Panc1 (cell line): ENCODE measurements at regions not wholly inside any gene's neighbourhood (a gene's known extent, or its start where the extent isn't known, plus 50 kb on each side); places are given as distances from the start of the nearest gene placed in this dataset.
"Not testable (repeated sequence)": the region's sequence is repeated elsewhere in the genome, so short reads cannot be mapped to it uniquely, and the experiment has no call there.

Experiments used
- ATAC-seq: fragments of 200-7000 bp; cut with Tn5 transposase; 2 replicates; pipeline ENCODE4 v1.9.1; 2020; ENCODE audit warnings: mild to moderate bottlenecking, moderate library complexity
- BruUV-seq: library from RNA; stranded (reverse); fragments of 400-500 nt; replicated peaks from 2 replicates; lab custom pipeline; 2021; lab: Mats Ljungman, UMichigan
- CTCF ChIA-PET: fragments of 300-600 bp; sonication (Branson Sonifier 250); formaldehyde crosslinking; loops from one replicate; lab custom pipeline; 2022; ENCODE audit warnings: antibody characterized with exemption; lab: Charles Lee
- POLR2A ChIA-PET: fragments of 300-600 bp; sonication (Branson Sonifier 250); formaldehyde crosslinking; loops from one replicate; lab custom pipeline; 2022; ENCODE audit warnings: antibody characterized with exemption; lab: Charles Lee
- DNase-seq: peaks from one replicate; pipeline ENCODE4 v3.0.0-alpha.2; 2010; ENCODE audit warnings: low read depth, low spot score
- H3K27ac ChIP-seq: 2 replicates; pipeline ENCODE4 v1.5.1; 2011; ENCODE audit warnings: mild to moderate bottlenecking, low read length, inconsistent platforms
- H3K27me3 ChIP-seq: fragments of 200-500 bp; sonication (Bioruptor generic); 2 replicates; pipeline ENCODE4 v1.6.0; 2014; ENCODE audit warnings: low read length, inconsistent platforms; ENCODE audit not compliant: control insufficient read depth, insufficient read depth
- H3K36me3 ChIP-seq: fragments of 200-500 bp; sonication (Bioruptor generic); 2 replicates; pipeline ENCODE4 v1.5.1; 2014; ENCODE audit warnings: inconsistent platforms, mild to moderate bottlenecking, low read length, moderate library complexity; ENCODE audit not compliant: control insufficient read depth, insufficient read depth
- H3K4me1 ChIP-seq: 2 replicates; pipeline ENCODE4 v1.5.1; 2011; ENCODE audit warnings: inconsistent platforms, mild to moderate bottlenecking, low read length, moderate library complexity; ENCODE audit not compliant: control insufficient read depth, insufficient read depth
- H3K4me3 ChIP-seq, 2 experiments: 2 replicates each; pipeline ENCODE4 v1.5.1; 2011 to 2012; ENCODE audit warnings: low read depth in 2 of 2, low read length in 2 of 2, mild to moderate bottlenecking in 2 of 2, inconsistent platforms in 1 of 2, moderate library complexity in 1 of 2
- H3K9me3 ChIP-seq: fragments of 200-500 bp; sonication (Bioruptor generic); 2 replicates; pipeline ENCODE4 v1.5.1; 2014; ENCODE audit warnings: low read depth, mild to moderate bottlenecking, inconsistent platforms, low read length, moderate library complexity; ENCODE audit not compliant: control insufficient read depth, insufficient read depth
- POLR2AphosphoS5 ChIP-seq: IDR thresholded peaks from 2 replicates; pipeline ENCODE4 v1.6.1; 2012; ENCODE audit warnings: mild to moderate bottlenecking, low read depth, low read length, moderate library complexity
- SIN3A ChIP-seq: IDR thresholded peaks from 2 replicates; pipeline ENCODE4 v1.6.1; 2012; ENCODE audit warnings: low read depth, mild to moderate bottlenecking, low read length, moderate library complexity, borderline replicate concordance; ENCODE audit not compliant: insufficient read depth
- TCF7L2 ChIP-seq: IDR thresholded peaks from 2 replicates; pipeline ENCODE4 v1.6.1; 2011; ENCODE audit warnings: mild to moderate bottlenecking, low read depth, low read length, inconsistent platforms
- in situ Hi-C: cut with HindIII; loops from 2 replicates; pipeline ENCODE4 v1.10.0; 2016; ENCODE audit warnings: low sequenced_read_pairs, low pct_unique_long_range_greater_than_20kb
- intact Hi-C: fragments of 100-400 bp; cut with micrococcal nuclease; formaldehyde crosslinking; loops from one replicate; pipeline ENCODE4 v1.10.0; 2022; ENCODE audit not compliant: unreplicated experiment
- TF ChIP-seq, protein P1 (sequence below): fragments of 450-650 bp; IDR thresholded peaks from 2 replicates; pipeline ENCODE4 v1.5.1; 2017; ENCODE audit warnings: mild to moderate bottlenecking
- TF ChIP-seq, protein P2 (sequence below), 2 experiments: IDR thresholded peaks; 2 replicates each; pipeline ENCODE4 v1.6.1; 2011 to 2012; ENCODE audit warnings: low read depth in 2 of 2, control low read depth in 1 of 2, low read length in 1 of 2, mild to moderate bottlenecking in 1 of 2, moderate library complexity in 1 of 2; ENCODE audit not compliant: insufficient read depth in 1 of 2

DNA sequence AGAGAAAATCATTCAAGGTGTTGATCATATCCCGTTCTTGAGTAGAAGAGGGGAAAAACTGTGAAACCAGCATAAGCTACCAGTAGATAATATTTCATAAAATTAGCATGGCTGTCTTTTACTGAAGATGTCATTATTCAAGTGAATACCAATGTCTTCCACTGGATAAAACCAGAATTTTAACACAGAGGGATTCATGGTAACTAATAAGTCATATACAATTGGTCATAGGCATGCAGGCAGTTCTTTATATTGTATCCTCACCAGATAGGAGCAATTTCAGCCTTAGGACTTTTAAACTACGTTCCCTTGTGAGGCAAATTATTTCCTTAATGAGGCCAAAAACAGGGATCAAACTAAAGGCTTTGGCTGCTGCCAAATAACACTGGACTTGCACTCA lies 202.3 kb upstream of the PITRM1 start:
- H3K4me3 ChIP-seq: no peak overlapping the region
- no peaks in the 10 kb centered on the region for H3K9me3 ChIP-seq
- in situ Hi-C loops (no loop called here), intact Hi-C loops (no loop called here)
- no peaks in the 10 kb centered on the region for H3K4me1 ChIP-seq
- TF ChIP-seq, protein P1, sequence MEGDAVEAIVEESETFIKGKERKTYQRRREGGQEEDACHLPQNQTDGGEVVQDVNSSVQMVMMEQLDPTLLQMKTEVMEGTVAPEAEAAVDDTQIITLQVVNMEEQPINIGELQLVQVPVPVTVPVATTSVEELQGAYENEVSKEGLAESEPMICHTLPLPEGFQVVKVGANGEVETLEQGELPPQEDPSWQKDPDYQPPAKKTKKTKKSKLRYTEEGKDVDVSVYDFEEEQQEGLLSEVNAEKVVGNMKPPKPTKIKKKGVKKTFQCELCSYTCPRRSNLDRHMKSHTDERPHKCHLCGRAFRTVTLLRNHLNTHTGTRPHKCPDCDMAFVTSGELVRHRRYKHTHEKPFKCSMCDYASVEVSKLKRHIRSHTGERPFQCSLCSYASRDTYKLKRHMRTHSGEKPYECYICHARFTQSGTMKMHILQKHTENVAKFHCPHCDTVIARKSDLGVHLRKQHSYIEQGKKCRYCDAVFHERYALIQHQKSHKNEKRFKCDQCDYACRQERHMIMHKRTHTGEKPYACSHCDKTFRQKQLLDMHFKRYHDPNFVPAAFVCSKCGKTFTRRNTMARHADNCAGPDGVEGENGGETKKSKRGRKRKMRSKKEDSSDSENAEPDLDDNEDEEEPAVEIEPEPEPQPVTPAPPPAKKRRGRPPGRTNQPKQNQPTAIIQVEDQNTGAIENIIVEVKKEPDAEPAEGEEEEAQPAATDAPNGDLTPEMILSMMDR: no peak
- TF ChIP-seq POLR2AphosphoS5: no peak
- DNase-seq (no peak), ATAC-seq (no peak)
- H3K27ac ChIP-seq: no peak overlapping the region
- CTCF ChIA-PET: no interaction called here
- no TSS peak for BruUV-seq
- no peaks in the 10 kb centered on the region for H3K36me3 ChIP-seq
- POLR2A ChIA-PET: no interaction called here
- no peaks in the 10 kb centered on the region for H3K27me3 ChIP-seq

DNA sequence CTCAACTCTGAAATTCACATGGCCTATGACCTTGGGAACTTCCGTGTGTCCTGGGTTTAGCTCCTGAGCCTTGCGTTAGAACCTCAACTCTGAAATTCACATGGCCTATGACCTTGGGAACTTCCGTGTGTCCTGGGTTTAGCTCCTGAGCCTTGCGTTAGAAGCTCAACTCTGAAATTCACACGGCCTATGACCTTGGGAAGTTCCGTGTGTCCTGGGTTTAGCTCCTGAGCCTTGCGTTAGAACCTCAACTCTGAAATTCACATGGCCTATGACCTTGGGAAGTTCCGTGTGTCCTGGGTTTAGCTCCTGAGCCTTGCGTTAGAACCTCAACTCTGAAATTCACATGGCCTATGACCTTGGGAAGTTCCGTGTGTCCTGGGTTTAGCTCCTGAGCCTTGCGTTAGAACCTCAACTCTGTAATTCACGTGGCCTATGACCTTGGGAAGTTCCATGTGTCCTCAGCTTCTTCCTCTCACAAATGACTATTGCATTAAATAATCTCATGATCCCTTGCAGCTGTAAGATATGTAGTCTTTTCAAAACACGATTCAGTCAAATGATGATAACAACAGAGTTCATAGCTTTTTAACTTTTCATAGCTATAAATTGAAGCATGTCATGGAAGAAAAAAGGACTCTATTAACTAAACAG lies 200.9 kb upstream of the PITRM1 start:
- H3K4me3 ChIP-seq, BruUV-seq, ATAC-seq, POLR2A ChIA-PET, intact Hi-C loops, H3K4me1 ChIP-seq, in situ Hi-C loops, H3K27me3 ChIP-seq, H3K27ac ChIP-seq, H3K9me3 ChIP-seq, DNase-seq, CTCF ChIA-PET, H3K36me3 ChIP-seq: not testable (repeated sequence)

DNA sequence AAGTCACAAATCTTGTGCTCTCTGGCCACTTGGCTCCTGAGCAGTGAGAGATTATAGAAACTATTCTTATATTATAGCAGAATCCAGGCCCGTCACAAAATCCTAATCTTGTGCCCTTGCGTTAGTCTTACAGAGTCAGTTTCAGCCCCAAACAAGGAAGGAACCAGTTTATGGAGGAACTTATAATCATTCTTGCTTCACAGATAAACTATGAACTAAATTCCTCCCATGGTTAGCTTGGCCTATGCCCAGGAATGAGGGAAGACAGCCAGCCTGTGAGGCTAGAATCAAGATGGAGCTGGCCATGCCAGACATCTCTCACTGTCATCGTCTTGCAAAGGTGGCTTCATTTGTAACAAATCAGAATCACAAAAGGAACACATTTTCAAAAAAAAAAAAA lies 199.7 kb upstream of the PITRM1 start:
- POLR2A ChIA-PET: interaction anchor here (0.6 kb wide), 1 partner anchor 200 kb away, joined by 4 read pairs; the partner anchor contains the start of gene PITRM1
- intact Hi-C loops (no loop called here), in situ Hi-C loops (no loop called here)
- DNase-seq (no peak), ATAC-seq (no peak)
- no peak for TF ChIP-seq POLR2AphosphoS5
- TF ChIP-seq SIN3A: no peak
- no peak for TF ChIP-seq TCF7L2
- TF ChIP-seq, protein P2, sequence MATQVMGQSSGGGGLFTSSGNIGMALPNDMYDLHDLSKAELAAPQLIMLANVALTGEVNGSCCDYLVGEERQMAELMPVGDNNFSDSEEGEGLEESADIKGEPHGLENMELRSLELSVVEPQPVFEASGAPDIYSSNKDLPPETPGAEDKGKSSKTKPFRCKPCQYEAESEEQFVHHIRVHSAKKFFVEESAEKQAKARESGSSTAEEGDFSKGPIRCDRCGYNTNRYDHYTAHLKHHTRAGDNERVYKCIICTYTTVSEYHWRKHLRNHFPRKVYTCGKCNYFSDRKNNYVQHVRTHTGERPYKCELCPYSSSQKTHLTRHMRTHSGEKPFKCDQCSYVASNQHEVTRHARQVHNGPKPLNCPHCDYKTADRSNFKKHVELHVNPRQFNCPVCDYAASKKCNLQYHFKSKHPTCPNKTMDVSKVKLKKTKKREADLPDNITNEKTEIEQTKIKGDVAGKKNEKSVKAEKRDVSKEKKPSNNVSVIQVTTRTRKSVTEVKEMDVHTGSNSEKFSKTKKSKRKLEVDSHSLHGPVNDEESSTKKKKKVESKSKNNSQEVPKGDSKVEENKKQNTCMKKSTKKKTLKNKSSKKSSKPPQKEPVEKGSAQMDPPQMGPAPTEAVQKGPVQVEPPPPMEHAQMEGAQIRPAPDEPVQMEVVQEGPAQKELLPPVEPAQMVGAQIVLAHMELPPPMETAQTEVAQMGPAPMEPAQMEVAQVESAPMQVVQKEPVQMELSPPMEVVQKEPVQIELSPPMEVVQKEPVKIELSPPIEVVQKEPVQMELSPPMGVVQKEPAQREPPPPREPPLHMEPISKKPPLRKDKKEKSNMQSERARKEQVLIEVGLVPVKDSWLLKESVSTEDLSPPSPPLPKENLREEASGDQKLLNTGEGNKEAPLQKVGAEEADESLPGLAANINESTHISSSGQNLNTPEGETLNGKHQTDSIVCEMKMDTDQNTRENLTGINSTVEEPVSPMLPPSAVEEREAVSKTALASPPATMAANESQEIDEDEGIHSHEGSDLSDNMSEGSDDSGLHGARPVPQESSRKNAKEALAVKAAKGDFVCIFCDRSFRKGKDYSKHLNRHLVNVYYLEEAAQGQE (IDR thresholded peaks at IDR 0.05; ENCODE audit: insufficient read depth in 1 of 2, low read depth in 2 of 2, low read length in 1 of 2): no peak
- TF ChIP-seq, protein P1: no peak
- no peak overlapping the region for H3K27ac ChIP-seq
- H3K4me1 ChIP-seq: no peaks in the 10 kb centered on the region
- BruUV-seq: no TSS peak
- no peaks in the 10 kb centered on the region for H3K27me3 ChIP-seq
- no peaks in the 10 kb centered on the region for H3K36me3 ChIP-seq
- no peak overlapping the region for H3K4me3 ChIP-seq
- no peaks in the 10 kb centered on the region for H3K9me3 ChIP-seq
- CTCF ChIA-PET: no interaction called here

DNA sequence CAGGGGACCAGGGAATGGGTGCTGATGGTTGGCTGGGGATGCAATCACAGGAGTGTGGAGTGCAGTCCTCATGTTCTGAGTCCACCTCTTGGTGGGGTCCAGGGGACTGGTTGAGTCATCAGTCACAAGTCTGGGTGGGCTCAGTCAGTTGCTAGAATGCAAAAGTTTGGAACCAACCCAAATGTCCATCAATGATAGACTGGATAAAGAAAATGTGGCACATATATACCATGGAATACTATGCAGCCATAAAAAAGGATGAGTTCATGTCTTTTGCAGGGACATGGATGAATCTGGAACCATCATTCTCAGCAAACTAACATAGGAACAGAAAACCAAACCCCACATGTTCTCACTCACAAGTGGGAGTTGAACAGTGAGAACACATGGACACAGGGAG lies 199.0 kb upstream of the PITRM1 start:
- H3K4me3 ChIP-seq, BruUV-seq, H3K36me3 ChIP-seq, H3K9me3 ChIP-seq, CTCF ChIA-PET, in situ Hi-C loops, H3K27me3 ChIP-seq, H3K27ac ChIP-seq, ATAC-seq, intact Hi-C loops, H3K4me1 ChIP-seq, DNase-seq: not testable (repeated sequence)
- POLR2A ChIA-PET: interaction anchor here (0.6 kb wide), 1 partner anchor 199 kb away, joined by 4 read pairs; the partner anchor contains the start of gene PITRM1
